ENCODE measurements at regions not wholly inside any gene's neighbourhood (a gene's known extent, or its start where the extent isn't known, plus 50 kb on each side); places are given as distances from the start of the nearest gene placed in this dataset.

- H3K4me1 Mint-ChIP-seq: no peaks in the 10 kb centered on the region
- ATAC-seq: no peak
- H3K27ac Mint-ChIP-seq: no peak overlapping the region
- ChIA-PET CTCF (no interaction called here), POLR2A (no interaction called here)
- intact Hi-C loops (cut with DNase I, micrococcal nuclease): no loop called here
- no peak overlapping the region for H3K4me3 Mint-ChIP-seq
- H3K36me3 Mint-ChIP-seq (ENCODE audit: low read depth): no peaks in the 10 kb centered on the region
- DNase-seq: no peak
- no peaks in the 10 kb centered on the region for H3K9me3 Mint-ChIP-seq (ENCODE audit: low read depth)
- H3K27me3 Mint-ChIP-seq: peaks cover 11% of the 10 kb centered on the region
Observed at GRCh38 chr5:155989879-155990278, 337.1 kb upstream of the SGCD start.

GRCh38 chr5:155996123-155996522 lies 330.8 kb upstream of the SGCD start:
- no peaks in the 10 kb centered on the region for H3K4me1 Mint-ChIP-seq
- no peaks in the 10 kb centered on the region for H3K36me3 Mint-ChIP-seq (ENCODE audit: low read depth)
- no peak for ATAC-seq
- H3K4me3 Mint-ChIP-seq: no peak overlapping the region
- no peaks in the 10 kb centered on the region for H3K9me3 Mint-ChIP-seq (ENCODE audit: low read depth)
- ChIA-PET CTCF (no interaction called here), POLR2A (interaction anchor here (0.7 kb wide), 1 partner anchor 9 kb away, joined by 3 read pairs; no protein-coding TSS in a partner anchor)
- H3K27me3 Mint-ChIP-seq: peaks cover 6% of the 10 kb centered on the region
- no peak overlapping the region for H3K27ac Mint-ChIP-seq
- no peak for DNase-seq
- intact Hi-C loops (cut with DNase I, micrococcal nuclease): no loop called here

GRCh38 chr5:155998257-155998656 lies 328.7 kb upstream of the SGCD start:
- H3K4me1 Mint-ChIP-seq: no peaks in the 10 kb centered on the region
- intact Hi-C loops (cut with DNase I, micrococcal nuclease): no loop called here
- no peak overlapping the region for H3K4me3 Mint-ChIP-seq
- H3K36me3 Mint-ChIP-seq (ENCODE audit: low read depth): no peaks in the 10 kb centered on the region
- DNase-seq (no peak), ATAC-seq (no peak)
- H3K27me3 Mint-ChIP-seq: peaks cover 3% of the 10 kb centered on the region
- CTCF ChIA-PET: no interaction called here
- POLR2A ChIA-PET: no interaction called here
- H3K27ac Mint-ChIP-seq: no peak overlapping the region
- H3K9me3 Mint-ChIP-seq (ENCODE audit: low read depth): no peaks in the 10 kb centered on the region

- CTCF ChIA-PET: no interaction called here
Observed at GRCh38 chr5:156000115-156000514, 326.8 kb upstream of the SGCD start.

GRCh38 chr5:156004754-156005153 lies 322.2 kb upstream of the SGCD start:
- no peaks in the 10 kb centered on the region for H3K9me3 Mint-ChIP-seq (ENCODE audit: low read depth)
- no peaks in the 10 kb centered on the region for H3K36me3 Mint-ChIP-seq (ENCODE audit: low read depth)

More at GRCh38 chr5:156000115-156000514, 326.8 kb upstream of the SGCD start:
- no peaks in the 10 kb centered on the region for H3K4me1 Mint-ChIP-seq
- no peak overlapping the region for H3K4me3 Mint-ChIP-seq
- no peak for DNase-seq
- H3K27me3 Mint-ChIP-seq: peaks cover under 1% of the 10 kb centered on the region
- intact Hi-C loops (cut with DNase I, micrococcal nuclease): no loop called here
- no peaks in the 10 kb centered on the region for H3K9me3 Mint-ChIP-seq (ENCODE audit: low read depth)
- H3K36me3 Mint-ChIP-seq (ENCODE audit: low read depth): no peaks in the 10 kb centered on the region
- H3K27ac Mint-ChIP-seq: no peak overlapping the region
- ATAC-seq: no peak
- POLR2A ChIA-PET: no interaction called here

GRCh38 chr5:156006026-156006647 lies 320.8 kb upstream of the SGCD start:
- intact Hi-C loops (cut with DNase I, micrococcal nuclease): no loop called here
- ATAC-seq (no peak), DNase-seq (no peak)
- no peak overlapping the region for H3K4me3 Mint-ChIP-seq
- H3K36me3 Mint-ChIP-seq (ENCODE audit: low read depth): no peaks in the 10 kb centered on the region
- H3K27ac Mint-ChIP-seq: no peak overlapping the region
- H3K27me3 Mint-ChIP-seq: peaks cover 1% of the 10 kb centered on the region
- no peaks in the 10 kb centered on the region for H3K9me3 Mint-ChIP-seq (ENCODE audit: low read depth)
- H3K4me1 Mint-ChIP-seq: no peaks in the 10 kb centered on the region
- ChIA-PET CTCF (interaction anchor here (0.6 kb wide), 1 partner anchor 27 kb away, joined by 3 read pairs; no protein-coding TSS in a partner anchor), POLR2A (no interaction called here)

More at GRCh38 chr5:156004754-156005153, 322.2 kb upstream of the SGCD start:
- ATAC-seq: no peak
- Mint-ChIP-seq H3K27ac (no peak overlapping the region), H3K4me3 (no peak overlapping the region), H3K4me1 (no peaks in the 10 kb centered on the region), H3K27me3 (peaks cover 1% of the 10 kb centered on the region)
- intact Hi-C loops (cut with DNase I, micrococcal nuclease): no loop called here
- ChIA-PET POLR2A (interaction anchor here (0.6 kb wide), 1 partner anchor 9 kb away, joined by 3 read pairs; no protein-coding TSS in a partner anchor), CTCF (no interaction called here)
- no peak for DNase-seq

GRCh38 chr5:156008844-156009243 lies 318.1 kb upstream of the SGCD start:
- no peak for DNase-seq
- Mint-ChIP-seq H3K9me3 (ENCODE audit: low read depth) (no peaks in the 10 kb centered on the region), H3K27me3 (peaks cover 3% of the 10 kb centered on the region), H3K27ac (no peak overlapping the region), H3K4me3 (no peak overlapping the region), H3K36me3 (ENCODE audit: low read depth) (no peaks in the 10 kb centered on the region), H3K4me1 (no peaks in the 10 kb centered on the region)
- ChIA-PET POLR2A (interaction anchor here (0.6 kb wide), 1 partner anchor 23 kb away, joined by 3 read pairs; no protein-coding TSS in a partner anchor), CTCF (no interaction called here)
- ATAC-seq: no peak
- intact Hi-C loops (cut with DNase I, micrococcal nuclease): no loop called here

- POLR2A ChIA-PET: interaction anchor here (0.6 kb wide), 1 partner anchor 24 kb away, joined by 3 read pairs; no protein-coding TSS in a partner anchor
Observed at GRCh38 chr5:156009583-156009982, 317.4 kb upstream of the SGCD start.

GRCh38 chr5:156015137-156015536 lies 311.8 kb upstream of the SGCD start:
- POLR2A ChIA-PET: no interaction called here
- Mint-ChIP-seq H3K4me3 (no peak overlapping the region), H3K27ac (no peak overlapping the region)

More at GRCh38 chr5:156009583-156009982, 317.4 kb upstream of the SGCD start:
- Mint-ChIP-seq H3K9me3 (ENCODE audit: low read depth) (no peaks in the 10 kb centered on the region), H3K27me3 (peaks cover 3% of the 10 kb centered on the region), H3K4me1 (no peaks in the 10 kb centered on the region), H3K36me3 (ENCODE audit: low read depth) (no peaks in the 10 kb centered on the region), H3K4me3 (no peak overlapping the region), H3K27ac (no peak overlapping the region)
- no peak for ATAC-seq
- DNase-seq: no peak
- CTCF ChIA-PET: no interaction called here
- intact Hi-C loops (cut with DNase I, micrococcal nuclease): no loop called here

GRCh38 chr5:156019130-156019529 lies 307.8 kb upstream of the SGCD start:
- ATAC-seq (no peak), DNase-seq (no peak)
- H3K4me1 Mint-ChIP-seq: no peaks in the 10 kb centered on the region
- intact Hi-C loops (cut with DNase I, micrococcal nuclease): no loop called here
- peaks cover 7% of the 10 kb centered on the region for H3K27me3 Mint-ChIP-seq
- ChIA-PET POLR2A (no interaction called here), CTCF (no interaction called here)
- no peaks in the 10 kb centered on the region for H3K36me3 Mint-ChIP-seq (ENCODE audit: low read depth)
- H3K4me3 Mint-ChIP-seq: no peak overlapping the region
- H3K27ac Mint-ChIP-seq: no peak overlapping the region
- H3K9me3 Mint-ChIP-seq (ENCODE audit: low read depth): no peaks in the 10 kb centered on the region

More at GRCh38 chr5:156015137-156015536, 311.8 kb upstream of the SGCD start:
- Mint-ChIP-seq H3K9me3 (ENCODE audit: low read depth) (no peaks in the 10 kb centered on the region), H3K27me3 (peaks cover 3% of the 10 kb centered on the region), H3K36me3 (ENCODE audit: low read depth) (no peaks in the 10 kb centered on the region), H3K4me1 (no peaks in the 10 kb centered on the region)
- CTCF ChIA-PET: no interaction called here
- ATAC-seq (no peak), DNase-seq (no peak)
- intact Hi-C loops (cut with DNase I, micrococcal nuclease): no loop called here

- peaks cover 10% of the 10 kb centered on the region for H3K27me3 Mint-ChIP-seq
- CTCF ChIA-PET: no interaction called here
- no peaks in the 10 kb centered on the region for H3K9me3 Mint-ChIP-seq (ENCODE audit: low read depth)
- H3K4me1 Mint-ChIP-seq: no peaks in the 10 kb centered on the region
- H3K36me3 Mint-ChIP-seq (ENCODE audit: low read depth): no peaks in the 10 kb centered on the region
- no peak overlapping the region for H3K27ac Mint-ChIP-seq
- intact Hi-C loops (cut with DNase I, micrococcal nuclease): no loop called here
- DNase-seq (no peak), ATAC-seq (no peak)
- H3K4me3 Mint-ChIP-seq: no peak overlapping the region
- POLR2A ChIA-PET: no interaction called here
Observed at GRCh38 chr5:156019571-156020180, 307.3 kb upstream of the SGCD start.

GRCh38 chr5:156020647-156021046 lies 306.3 kb upstream of the SGCD start:
- ChIA-PET POLR2A (no interaction called here), CTCF (no interaction called here)
- H3K27ac Mint-ChIP-seq: no peak overlapping the region
- H3K4me3 Mint-ChIP-seq: no peak overlapping the region
- H3K36me3 Mint-ChIP-seq (ENCODE audit: low read depth): no peaks in the 10 kb centered on the region
- ATAC-seq (no peak), DNase-seq (no peak)
- H3K27me3 Mint-ChIP-seq: peaks cover 10% of the 10 kb centered on the region
- intact Hi-C loops (cut with DNase I, micrococcal nuclease): no loop called here
- H3K4me1 Mint-ChIP-seq: no peaks in the 10 kb centered on the region
- H3K9me3 Mint-ChIP-seq (ENCODE audit: low read depth): no peaks in the 10 kb centered on the region

Measured in activated CD4-positive, alpha-beta T cell treated with anti-CD3 and anti-CD28 coated beads for 36 hours (primary cell).